ENCODE measurements at regions not wholly inside any gene's neighbourhood (a gene's known extent, or its start where the extent isn't known, plus 50 kb on each side); places are given as distances from the start of the nearest gene placed in this dataset.

DNA sequence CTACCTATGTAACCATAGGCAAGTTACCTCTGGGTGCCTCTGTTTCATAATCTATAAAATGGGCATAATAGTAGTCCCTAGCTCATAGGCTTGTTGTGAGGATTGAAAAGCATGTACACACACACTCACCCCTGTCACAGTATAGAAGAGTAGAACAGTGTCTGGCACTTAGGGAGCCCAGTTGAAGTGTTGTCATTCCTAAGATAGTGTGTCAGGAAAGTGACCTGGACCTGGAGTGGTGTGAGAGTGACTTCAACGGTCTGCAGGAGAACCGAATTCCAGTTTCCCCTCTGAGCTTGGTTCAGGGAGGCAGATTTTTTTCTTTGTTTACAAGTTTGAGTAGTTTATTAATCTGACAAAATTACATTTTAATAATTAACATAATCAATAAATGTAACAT, 229.9 kb upstream of the MAP3K7 start:
- Mint-ChIP-seq H3K27ac (ENCODE audit: unreplicated experiment) (no peak overlapping the region), H3K27me3 (ENCODE audit: unreplicated experiment) (peaks cover 3% of the 10 kb centered on the region), H3K4me1 (ENCODE audit: unreplicated experiment) (no peaks in the 10 kb centered on the region), H3K4me3 (ENCODE audit: unreplicated experiment) (no peak overlapping the region), H3K9me3 (ENCODE audit: unreplicated experiment) (peaks cover 15% of the 10 kb centered on the region), H3K36me3 (ENCODE audit: unreplicated experiment) (no peaks in the 10 kb centered on the region)
- no peak for DNase-seq (ENCODE audit: extremely low spot score, unreplicated experiment)
- TF ChIP-seq, protein P1, sequence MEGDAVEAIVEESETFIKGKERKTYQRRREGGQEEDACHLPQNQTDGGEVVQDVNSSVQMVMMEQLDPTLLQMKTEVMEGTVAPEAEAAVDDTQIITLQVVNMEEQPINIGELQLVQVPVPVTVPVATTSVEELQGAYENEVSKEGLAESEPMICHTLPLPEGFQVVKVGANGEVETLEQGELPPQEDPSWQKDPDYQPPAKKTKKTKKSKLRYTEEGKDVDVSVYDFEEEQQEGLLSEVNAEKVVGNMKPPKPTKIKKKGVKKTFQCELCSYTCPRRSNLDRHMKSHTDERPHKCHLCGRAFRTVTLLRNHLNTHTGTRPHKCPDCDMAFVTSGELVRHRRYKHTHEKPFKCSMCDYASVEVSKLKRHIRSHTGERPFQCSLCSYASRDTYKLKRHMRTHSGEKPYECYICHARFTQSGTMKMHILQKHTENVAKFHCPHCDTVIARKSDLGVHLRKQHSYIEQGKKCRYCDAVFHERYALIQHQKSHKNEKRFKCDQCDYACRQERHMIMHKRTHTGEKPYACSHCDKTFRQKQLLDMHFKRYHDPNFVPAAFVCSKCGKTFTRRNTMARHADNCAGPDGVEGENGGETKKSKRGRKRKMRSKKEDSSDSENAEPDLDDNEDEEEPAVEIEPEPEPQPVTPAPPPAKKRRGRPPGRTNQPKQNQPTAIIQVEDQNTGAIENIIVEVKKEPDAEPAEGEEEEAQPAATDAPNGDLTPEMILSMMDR (IDR thresholded peaks at IDR 0.05) = no peak

DNA sequence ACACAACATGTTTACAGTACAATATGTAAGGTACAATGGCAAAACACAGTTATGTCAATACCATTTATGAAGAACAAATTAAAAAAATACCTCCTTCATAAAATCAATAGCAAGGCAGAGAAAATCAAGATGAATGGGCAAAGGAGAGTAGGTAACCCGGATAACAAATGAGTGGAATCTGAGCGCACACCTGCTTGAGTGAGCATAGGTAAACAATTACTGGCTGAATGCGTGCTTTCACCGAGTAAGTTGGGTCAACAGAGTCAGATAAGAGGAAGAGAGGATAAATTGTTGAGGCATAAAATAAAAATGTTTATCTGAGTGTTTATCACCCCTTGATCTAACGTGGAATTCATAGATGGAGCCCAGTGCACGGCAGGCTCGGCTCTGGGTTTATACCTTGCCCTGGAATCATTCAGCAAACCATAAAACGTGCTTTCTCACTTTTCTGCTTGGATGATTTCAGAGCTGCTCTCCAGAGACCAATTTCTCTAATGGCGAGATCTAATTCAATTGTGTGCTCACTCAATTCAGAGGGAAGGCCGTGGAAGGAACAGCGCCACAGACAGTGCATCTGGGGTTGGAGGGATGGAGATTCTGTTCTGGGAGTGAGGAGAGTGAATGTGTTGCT, 224.8 kb upstream of the MAP3K7 start:
- TF ChIP-seq, protein P1 (IDR thresholded peaks at IDR 0.05) = no peak
- Mint-ChIP-seq H3K4me1 (ENCODE audit: unreplicated experiment) (no peaks in the 10 kb centered on the region), H3K27ac (ENCODE audit: unreplicated experiment) (no peak overlapping the region), H3K36me3 (ENCODE audit: unreplicated experiment) (no peaks in the 10 kb centered on the region), H3K27me3 (ENCODE audit: unreplicated experiment) (peaks cover 7% of the 10 kb centered on the region), H3K4me3 (ENCODE audit: unreplicated experiment) (no peak overlapping the region), H3K9me3 (ENCODE audit: unreplicated experiment) (peaks cover 15% of the 10 kb centered on the region)
- DNase-seq (ENCODE audit: extremely low spot score, unreplicated experiment) = no peak

DNA sequence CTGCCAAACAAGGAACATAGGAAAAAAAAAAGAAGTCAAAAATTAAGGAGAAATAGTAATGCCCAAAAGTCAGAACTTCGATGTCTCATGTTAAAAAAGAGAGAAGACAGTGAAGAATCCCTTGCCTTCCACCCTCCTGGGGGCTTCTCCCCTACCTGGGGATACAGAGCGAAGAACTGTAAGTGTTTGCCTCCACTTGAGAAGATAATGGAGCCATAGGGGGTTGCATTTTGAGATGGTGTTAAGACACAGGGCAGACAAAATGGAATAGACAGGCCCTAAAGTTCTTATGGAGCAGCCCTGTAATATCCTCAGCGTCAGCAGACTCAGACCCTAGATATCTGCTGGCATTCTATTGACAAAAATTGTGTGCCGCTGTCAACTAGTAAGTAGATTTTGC, 222.2 kb upstream of the MAP3K7 start:
- no peak for DNase-seq (ENCODE audit: extremely low spot score, unreplicated experiment)
- H3K36me3 Mint-ChIP-seq (ENCODE audit: unreplicated experiment) = no peaks in the 10 kb centered on the region
- H3K4me1 Mint-ChIP-seq (ENCODE audit: unreplicated experiment) = no peaks in the 10 kb centered on the region
- H3K9me3 Mint-ChIP-seq (ENCODE audit: unreplicated experiment) = peaks cover 2% of the 10 kb centered on the region
- no peak overlapping the region for H3K4me3 Mint-ChIP-seq (ENCODE audit: unreplicated experiment)
- no peak overlapping the region for H3K27ac Mint-ChIP-seq (ENCODE audit: unreplicated experiment)
- TF ChIP-seq, protein P1 (IDR thresholded peaks at IDR 0.05) = no peak
- H3K27me3 Mint-ChIP-seq (ENCODE audit: unreplicated experiment) = peaks cover 14% of the 10 kb centered on the region

DNA sequence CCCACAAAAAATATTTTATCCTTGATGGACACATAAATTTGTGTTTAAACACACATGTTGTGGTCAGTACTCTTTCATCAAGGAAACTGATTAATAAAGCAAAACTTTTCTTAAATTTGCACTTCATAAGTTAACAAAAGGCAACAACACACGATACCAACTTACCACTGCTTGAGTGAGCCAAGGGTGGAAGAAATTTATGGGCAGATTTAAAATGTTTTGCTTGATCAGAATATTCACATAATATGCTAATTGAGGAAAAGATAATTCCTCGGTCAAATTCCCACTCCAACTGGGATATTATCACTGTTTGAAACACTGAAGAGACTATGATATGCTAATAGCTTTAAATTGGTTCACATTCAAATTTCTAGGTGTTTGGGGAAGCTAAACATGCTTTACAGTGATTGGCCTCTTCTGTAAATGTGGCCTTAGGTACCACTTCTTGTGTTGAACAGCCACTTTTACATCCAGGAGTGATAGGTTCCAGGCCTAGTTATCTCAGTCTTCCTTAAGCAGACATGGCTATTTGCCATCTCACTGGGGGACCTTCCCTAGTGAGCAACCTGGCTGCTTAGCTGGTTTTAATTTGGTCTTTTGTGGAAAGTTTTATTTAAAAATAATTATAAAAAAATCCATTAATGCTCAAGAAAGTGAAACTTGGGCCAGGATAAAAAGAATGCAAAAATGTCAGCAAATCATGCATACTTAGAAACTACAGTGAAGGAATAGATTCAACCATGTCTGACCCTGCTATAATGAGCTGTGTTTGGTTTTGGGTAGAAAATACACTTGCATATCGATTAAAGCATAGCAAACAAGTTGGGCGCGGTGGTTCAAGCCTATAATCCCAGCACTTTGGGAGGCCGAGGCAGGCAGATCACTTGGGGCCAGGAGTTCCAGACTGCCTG, 221.2 kb upstream of the MAP3K7 start:
- H3K4me1 Mint-ChIP-seq (ENCODE audit: unreplicated experiment) = no peaks in the 10 kb centered on the region
- no peak for DNase-seq (ENCODE audit: extremely low spot score, unreplicated experiment)
- no peak overlapping the region for H3K4me3 Mint-ChIP-seq (ENCODE audit: unreplicated experiment)
- no peaks in the 10 kb centered on the region for H3K36me3 Mint-ChIP-seq (ENCODE audit: unreplicated experiment)
- H3K27me3 Mint-ChIP-seq (ENCODE audit: unreplicated experiment) = peaks cover 18% of the 10 kb centered on the region
- TF ChIP-seq, protein P1 (IDR thresholded peaks at IDR 0.05) = no peak
- no peak overlapping the region for H3K27ac Mint-ChIP-seq (ENCODE audit: unreplicated experiment)
- no peaks in the 10 kb centered on the region for H3K9me3 Mint-ChIP-seq (ENCODE audit: unreplicated experiment)

DNA sequence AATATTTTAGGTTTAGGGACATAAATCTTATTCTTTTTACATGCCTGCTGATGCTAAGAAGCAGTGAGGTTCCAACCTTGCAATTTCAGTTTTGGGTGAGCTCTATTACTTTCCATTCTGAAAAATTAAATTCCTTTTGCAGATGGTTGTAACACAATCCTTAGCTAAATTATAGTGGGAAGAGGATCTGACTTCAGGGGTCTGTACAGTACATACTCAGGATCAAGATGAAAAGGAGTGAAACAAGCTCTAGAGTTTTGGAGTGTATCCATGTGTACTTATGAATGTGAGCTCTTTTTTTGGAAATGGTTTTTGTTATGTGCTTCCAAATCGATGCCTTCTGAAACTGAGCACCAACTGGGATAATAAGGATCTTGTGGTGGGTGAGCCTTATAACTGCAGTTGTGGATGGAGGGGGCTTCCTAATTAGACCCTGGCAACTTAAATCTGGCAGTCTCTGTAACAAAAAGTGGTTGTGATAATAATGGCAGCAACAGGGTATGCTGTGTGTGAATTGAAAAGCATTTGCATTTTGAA, 218.8 kb upstream of the MAP3K7 start:
- TF ChIP-seq, protein P1 (IDR thresholded peaks at IDR 0.05) = no peak

More for the DNA sequence above, 218.8 kb upstream of the MAP3K7 start:
- no peak for DNase-seq (ENCODE audit: extremely low spot score, unreplicated experiment)
- Mint-ChIP-seq H3K36me3 (ENCODE audit: unreplicated experiment) (no peaks in the 10 kb centered on the region), H3K4me1 (ENCODE audit: unreplicated experiment) (no peaks in the 10 kb centered on the region), H3K27me3 (ENCODE audit: unreplicated experiment) (peaks cover 34% of the 10 kb centered on the region), H3K27ac (ENCODE audit: unreplicated experiment) (no peak overlapping the region), H3K4me3 (ENCODE audit: unreplicated experiment) (no peak overlapping the region), H3K9me3 (ENCODE audit: unreplicated experiment) (no peaks in the 10 kb centered on the region)

All from osteocyte (in vitro differentiated cells).